NCI-H1105 treated with DMSO at 0.1 percent for 48 hours (cell line): ENCODE measurements at regions not wholly inside any gene's neighbourhood (a gene's known extent, or its start where the extent isn't known, plus 50 kb on each side); places are given as distances from the start of the nearest gene placed in this dataset.

Source experiments
- DNase-seq: peaks from one replicate; lab custom pipeline; 2025; lab: John Stamatoyannopoulos, UW

GRCh38 chr2:180660881-180661685 lies 319.3 kb upstream of the UBE2E3 start:
- DNase-seq: no peak

GRCh38 chr2:180660207-180660606 lies 320.2 kb upstream of the UBE2E3 start:
- DNase-seq: no peak

DNA sequence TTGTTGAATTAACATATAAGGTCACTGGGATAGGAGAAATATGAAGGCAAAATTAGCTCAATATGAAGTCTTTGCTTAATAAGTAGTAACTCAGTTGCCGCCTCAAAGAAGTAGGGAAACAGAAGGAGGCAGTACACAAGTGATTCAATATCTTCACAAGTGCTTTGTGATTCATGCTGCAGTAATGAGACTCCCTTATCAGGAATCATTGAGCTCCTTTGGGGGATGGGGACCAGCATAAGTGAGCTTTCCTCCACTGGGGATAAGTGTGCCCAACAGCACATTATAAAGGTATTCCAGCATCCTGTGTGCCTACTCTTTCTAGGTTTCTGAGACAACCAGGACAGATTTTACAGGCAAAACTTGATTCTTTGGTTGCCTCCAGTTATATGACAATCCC lies 323.4 kb upstream of the UBE2E3 start:
- DNase-seq: no peak

DNA sequence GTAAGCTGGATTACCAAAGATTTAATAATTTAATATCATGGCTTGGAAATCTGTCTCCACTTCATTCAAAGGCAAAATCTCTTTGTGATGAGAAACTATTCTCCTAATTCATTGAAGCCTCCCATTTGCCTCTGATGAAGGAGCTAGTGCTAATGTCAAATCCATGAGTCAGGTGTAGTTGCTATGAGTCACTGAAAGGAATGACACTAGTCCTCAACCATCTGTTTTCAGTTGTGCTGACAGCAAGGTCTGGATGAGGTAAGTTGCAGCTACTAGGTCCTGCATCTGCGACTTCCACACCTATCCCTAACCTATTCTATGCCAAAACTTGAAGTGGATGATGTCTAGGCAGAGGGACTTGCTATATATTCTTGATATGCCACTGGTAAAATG lies 324.0 kb upstream of the UBE2E3 start:
- no peak for DNase-seq

GRCh38 chr2:180655842-180656454 lies 324.5 kb upstream of the UBE2E3 start:
- DNase-seq: no peak

- DNase-seq: no peak
These were observed 325.0 kb upstream of the UBE2E3 start for GRCh38 chr2:180655393-180655792.

DNA sequence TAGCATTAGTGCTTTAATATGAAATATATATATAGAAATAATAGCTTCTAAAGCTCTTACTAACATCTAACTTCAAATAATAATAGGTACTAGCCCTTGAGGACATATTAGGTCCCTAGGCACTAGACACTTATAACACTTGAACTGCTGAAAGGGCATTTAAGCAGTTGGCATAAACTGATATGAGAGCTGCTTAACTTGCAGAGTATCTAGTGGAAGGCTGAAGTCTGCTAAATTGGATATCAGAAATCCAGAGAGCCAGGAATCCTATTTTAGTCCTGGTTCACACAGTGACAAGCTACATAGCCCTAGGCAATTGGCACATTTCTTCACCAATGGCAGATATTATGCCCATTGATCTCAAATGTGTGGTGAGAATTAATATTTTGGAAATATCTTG lies 326.9 kb upstream of the UBE2E3 start:
- peak; percentile 18 for DNase-seq

- no peak for DNase-seq
These were observed 327.6 kb upstream of the UBE2E3 start for GRCh38 chr2:180652794-180653193.

DNA sequence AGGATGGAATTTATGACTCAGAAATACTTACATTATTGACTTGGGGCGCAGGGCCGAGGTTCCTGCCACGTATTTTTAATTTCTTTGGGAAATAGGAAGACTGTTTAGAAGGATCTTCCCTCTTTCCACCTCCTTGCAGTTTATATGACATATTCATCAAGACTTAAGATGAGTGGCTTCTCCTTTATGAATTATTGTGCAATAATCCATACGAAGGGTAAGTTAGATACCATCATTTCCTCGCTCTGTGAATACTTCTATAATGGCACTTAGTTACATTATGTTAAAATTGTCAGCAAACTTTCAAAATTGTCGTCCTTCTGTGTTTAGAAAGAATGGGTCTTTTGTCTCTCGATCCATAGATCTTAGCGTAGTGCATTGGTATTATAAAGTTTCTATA lies 328.8 kb upstream of the UBE2E3 start:
- DNase-seq: no peak

- DNase-seq: no peak
These were observed 332.8 kb upstream of the UBE2E3 start for GRCh38 chr2:180647621-180648020.

- DNase-seq: no peak
These were observed 333.2 kb upstream of the UBE2E3 start for GRCh38 chr2:180647221-180647620.

GRCh38 chr2:180646756-180647155 lies 333.6 kb upstream of the UBE2E3 start:
- DNase-seq: no peak

- DNase-seq: no peak
These were observed 335.7 kb upstream of the UBE2E3 start for GRCh38 chr2:180644709-180645108.

DNA sequence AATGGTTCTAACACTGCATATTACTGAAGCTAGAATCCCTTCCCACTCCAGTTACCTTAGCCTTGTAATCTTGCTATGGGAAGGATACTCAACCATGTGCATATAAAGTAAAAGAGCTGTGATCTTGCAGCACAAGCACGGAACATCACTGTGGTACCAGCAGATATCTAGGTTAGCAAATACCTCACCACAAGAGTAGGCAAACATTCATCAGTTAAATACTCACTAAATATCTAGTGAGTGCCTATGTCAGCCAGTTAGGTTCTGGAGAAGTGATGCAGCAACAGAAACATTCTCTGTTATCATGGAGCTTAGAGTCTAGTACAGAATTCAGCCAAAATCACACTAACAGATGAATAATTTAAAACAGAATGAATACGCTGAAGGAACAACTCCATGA lies 349.6 kb upstream of the UBE2E3 start:
- DNase-seq: no peak

DNA sequence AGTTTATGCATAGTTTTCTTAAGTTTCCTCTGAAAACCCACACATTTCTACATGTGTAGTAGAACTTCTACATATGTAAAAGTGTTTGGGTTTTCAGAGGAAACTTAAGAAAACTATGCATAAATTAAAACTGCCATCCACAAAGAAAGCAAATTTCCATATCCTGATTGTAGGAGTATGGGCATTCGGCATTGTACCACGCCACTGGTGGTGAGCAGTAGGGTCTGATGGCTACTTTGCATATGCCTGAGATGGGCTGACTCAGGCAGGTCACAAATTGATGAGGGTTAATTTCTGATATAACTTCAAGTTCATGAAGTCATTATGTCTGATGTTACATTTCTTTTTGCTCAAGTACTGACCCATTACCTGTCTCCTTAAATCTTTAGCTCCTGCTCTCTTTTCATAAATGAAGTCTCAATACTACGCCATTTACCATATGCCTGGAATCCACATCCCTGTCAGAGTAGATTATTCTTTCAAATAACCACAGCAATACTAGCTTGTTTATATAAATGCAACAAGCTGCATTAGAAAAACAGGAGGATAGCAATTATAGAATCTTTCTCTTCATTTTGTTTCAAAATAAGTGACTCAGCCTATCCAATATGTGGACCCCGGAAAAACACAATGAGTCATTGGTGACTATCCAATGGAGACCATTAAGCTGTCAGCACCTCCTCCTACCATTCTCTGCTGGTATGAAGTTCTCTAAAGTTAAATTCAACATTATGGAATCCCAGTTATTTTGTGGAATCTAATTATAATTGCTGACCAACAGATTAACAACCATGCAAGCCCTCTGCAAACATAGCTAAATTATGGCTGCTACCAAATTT lies 355.2 kb upstream of the UBE2E3 start:
- no peak for DNase-seq

GRCh38 chr2:180621941-180622918 lies 358.2 kb upstream of the UBE2E3 start:
- peak; percentile 68 for DNase-seq

DNA sequence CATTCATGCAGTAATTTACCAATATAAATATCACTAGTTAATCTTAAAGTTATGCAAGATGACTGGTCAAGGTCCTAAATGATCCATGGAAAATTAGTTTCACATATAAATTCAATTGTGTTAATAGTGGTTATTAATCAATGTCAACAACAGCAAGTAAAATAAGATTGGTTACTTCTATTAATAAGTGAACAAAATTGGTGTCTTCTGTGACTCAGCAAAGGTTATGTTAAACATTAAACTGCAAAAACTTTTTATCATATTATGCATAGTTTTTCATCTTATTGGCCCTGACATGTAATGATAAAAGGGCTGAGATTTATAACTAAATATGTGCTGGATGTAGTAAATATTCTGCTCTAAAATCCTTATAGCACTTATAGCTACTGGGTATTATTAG lies 359.0 kb upstream of the UBE2E3 start:
- DNase-seq: no peak

DNA sequence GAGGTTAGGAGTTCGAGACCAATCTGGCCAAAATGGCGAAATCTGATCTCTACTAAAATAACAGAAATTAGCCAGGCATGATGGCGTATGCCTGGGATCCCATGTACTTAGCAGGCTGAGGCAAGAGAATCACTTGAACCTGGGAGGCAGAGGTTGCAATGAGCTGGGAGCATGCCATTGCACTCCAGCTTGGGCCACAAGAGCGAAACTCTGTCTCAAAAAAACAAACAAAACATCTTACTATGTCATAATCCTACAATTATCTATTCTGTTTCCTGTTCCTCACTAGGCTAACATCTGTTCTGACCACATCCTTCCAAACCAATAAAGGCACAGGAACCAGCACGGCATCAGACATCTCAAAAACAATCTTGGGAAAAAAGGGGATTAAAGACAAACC lies 361.8 kb upstream of the UBE2E3 start:
- DNase-seq: no peak

GRCh38 chr2:180614776-180615175 lies 365.6 kb upstream of the UBE2E3 start:
- peak; percentile 13 for DNase-seq

DNA sequence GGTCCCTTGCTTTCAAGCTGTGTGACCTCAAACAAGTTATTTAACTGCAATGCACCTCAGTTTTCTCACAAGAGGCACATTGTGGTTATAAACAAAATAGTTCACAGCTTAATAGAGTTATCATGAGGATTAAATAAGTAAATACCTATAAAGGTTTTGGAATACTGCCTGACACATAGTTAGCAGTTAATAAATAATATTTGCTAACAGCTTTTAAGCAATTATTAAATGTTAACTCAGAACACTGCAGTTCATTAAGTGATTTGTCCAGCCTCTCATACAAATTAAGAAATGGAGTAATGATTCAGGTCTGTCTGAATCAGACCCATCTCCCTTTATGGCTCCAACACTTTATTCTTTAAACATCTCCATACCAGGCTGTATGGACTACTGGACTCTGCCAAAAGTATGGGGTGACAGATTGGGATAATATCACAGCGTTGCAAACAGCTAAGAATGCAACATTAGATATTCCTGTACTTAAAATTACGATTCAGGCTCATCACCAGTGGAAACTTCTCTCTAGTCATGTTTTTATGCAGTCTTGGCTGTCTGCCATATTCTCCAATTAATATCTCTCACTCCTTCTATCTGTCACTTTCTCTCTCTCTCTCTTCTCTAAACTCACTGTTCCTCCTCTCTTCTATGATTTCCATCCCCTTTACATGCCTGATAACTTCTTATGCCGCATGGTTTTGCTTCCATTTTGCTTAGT lies 370.6 kb upstream of the UBE2E3 start:
- DNase-seq: peak; percentile 55

DNA sequence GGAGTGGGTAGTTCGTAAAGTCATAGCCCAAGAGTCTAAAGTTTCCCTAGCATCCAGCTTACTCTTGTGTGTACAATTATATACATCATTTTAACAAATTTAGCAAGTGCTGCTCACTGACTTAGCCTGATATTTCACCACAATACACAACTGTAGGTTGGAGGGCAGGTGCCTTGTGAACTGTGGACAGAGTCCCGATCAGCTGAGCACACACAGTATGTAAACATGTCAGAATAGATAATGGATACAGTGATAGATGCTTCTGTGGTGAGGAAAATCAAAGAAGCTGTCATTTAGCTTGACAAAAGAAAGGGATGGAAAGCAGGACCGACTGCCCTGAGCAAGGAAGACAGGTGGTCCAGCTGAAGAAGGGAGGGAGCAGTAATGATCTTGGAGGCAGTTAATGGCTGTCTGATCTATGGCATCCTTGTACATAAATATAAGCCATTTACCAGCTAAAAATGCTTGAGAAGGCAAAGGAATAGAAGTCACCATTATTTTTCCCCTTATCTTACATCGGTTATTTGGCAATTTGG lies 372.8 kb upstream of the UBE2E3 start:
- peak; percentile 65 for DNase-seq
